Chondrocyte (in vitro differentiated cells): ENCODE measurements at regions not wholly inside any gene's neighbourhood (a gene's known extent, or its start where the extent isn't known, plus 50 kb on each side); places are given as distances from the start of the nearest gene placed in this dataset.

Experiments
- DNase-seq: peaks from one replicate; pipeline ENCODE4 v3.0.0; 2021; ENCODE audit warnings: mixed read lengths, low spot score
- H3K27ac Mint-ChIP-seq: one replicate; pipeline ENCODE4 v1.8.0; 2021; ENCODE audit warnings: mild to moderate bottlenecking, moderate library complexity, mixed read lengths; ENCODE audit not compliant: unreplicated experiment
- H3K27me3 Mint-ChIP-seq: 2 replicates; pipeline ENCODE4 v1.8.0; 2021; ENCODE audit warnings: low read depth, mixed read lengths
- H3K36me3 Mint-ChIP-seq: 2 replicates; pipeline ENCODE4 v1.8.0; 2021; ENCODE audit warnings: low read depth, mixed read lengths
- H3K4me1 Mint-ChIP-seq: 2 replicates; pipeline ENCODE4 v1.8.0; 2021; ENCODE audit warnings: low read depth, mild to moderate bottlenecking, mixed read lengths
- H3K4me3 Mint-ChIP-seq: one replicate; pipeline ENCODE4 v1.8.0; 2021; ENCODE audit warnings: mild to moderate bottlenecking, moderate library complexity, mixed read lengths; ENCODE audit not compliant: unreplicated experiment
- H3K9me3 Mint-ChIP-seq: 2 replicates; pipeline ENCODE4 v1.8.0; 2021; ENCODE audit warnings: low read depth, mixed read lengths
- TF ChIP-seq, protein P1 (sequence below): fragments of 200-600 bp; sonication (generic); IDR thresholded peaks from 2 replicates; pipeline ENCODE4 v1.5.0; 2021; ENCODE audit warnings: antibody characterized with exemption, mild to moderate bottlenecking, moderate library complexity

DNA sequence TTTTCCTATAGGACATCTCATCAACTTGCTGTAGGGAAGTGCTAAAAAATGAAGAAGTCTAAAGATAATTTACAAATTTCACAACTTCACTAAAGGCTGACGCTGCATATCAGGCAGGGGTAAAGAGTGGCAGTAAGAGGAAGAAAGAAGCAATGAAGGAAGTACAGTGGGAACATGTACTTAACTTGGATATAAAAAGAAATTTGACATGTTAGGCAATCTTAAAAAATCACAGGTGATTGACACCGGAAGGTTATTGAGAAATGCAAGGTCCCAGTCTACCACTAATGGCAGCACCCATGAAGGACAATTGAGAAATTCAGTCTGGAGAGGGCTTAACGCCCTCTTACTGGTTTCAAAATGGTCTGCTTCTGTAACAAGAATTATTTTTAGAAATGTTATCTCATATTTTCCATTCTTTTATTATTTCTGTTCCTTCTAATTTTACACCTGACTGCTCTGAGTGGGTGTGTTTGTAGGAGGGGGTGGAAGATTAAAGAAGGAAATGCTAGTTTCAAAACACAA lies 358.1 kb downstream of the KCNJ2 start:
- no peaks in the 10 kb centered on the region for H3K36me3 Mint-ChIP-seq
- no peak overlapping the region for H3K4me3 Mint-ChIP-seq
- peaks cover 22% of the 10 kb centered on the region for H3K27me3 Mint-ChIP-seq
- TF ChIP-seq, protein P1, sequence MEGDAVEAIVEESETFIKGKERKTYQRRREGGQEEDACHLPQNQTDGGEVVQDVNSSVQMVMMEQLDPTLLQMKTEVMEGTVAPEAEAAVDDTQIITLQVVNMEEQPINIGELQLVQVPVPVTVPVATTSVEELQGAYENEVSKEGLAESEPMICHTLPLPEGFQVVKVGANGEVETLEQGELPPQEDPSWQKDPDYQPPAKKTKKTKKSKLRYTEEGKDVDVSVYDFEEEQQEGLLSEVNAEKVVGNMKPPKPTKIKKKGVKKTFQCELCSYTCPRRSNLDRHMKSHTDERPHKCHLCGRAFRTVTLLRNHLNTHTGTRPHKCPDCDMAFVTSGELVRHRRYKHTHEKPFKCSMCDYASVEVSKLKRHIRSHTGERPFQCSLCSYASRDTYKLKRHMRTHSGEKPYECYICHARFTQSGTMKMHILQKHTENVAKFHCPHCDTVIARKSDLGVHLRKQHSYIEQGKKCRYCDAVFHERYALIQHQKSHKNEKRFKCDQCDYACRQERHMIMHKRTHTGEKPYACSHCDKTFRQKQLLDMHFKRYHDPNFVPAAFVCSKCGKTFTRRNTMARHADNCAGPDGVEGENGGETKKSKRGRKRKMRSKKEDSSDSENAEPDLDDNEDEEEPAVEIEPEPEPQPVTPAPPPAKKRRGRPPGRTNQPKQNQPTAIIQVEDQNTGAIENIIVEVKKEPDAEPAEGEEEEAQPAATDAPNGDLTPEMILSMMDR: no peak
- peaks cover 9% of the 10 kb centered on the region for H3K9me3 Mint-ChIP-seq
- no peak for DNase-seq
- no peaks in the 10 kb centered on the region for H3K4me1 Mint-ChIP-seq
- no peak overlapping the region for H3K27ac Mint-ChIP-seq

DNA sequence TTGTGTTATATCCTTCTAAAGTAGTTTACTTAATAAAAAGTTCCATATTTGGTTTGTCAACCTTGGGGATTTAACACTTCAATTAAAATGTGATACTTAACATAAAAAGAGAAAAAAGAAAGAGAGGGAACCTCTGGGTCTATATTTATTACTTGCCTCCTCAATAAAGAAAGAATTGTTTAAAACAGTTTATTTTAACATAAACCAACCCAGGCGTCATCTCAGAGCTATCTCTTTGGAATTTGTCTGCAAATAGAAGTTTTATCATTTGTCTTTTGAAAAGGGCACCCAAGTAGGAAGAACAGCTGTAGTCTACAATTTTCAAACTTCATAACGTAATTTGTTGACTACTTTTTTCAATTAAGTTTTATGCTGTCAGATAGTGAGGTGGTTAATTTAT lies 364.1 kb downstream of the KCNJ2 start:
- TF ChIP-seq, protein P1: no peak
- Mint-ChIP-seq H3K36me3 (no peaks in the 10 kb centered on the region), H3K27me3 (peaks cover 19% of the 10 kb centered on the region), H3K27ac (no peak overlapping the region), H3K9me3 (peaks cover 9% of the 10 kb centered on the region), H3K4me1 (no peaks in the 10 kb centered on the region), H3K4me3 (no peak overlapping the region)
- DNase-seq: no peak

DNA sequence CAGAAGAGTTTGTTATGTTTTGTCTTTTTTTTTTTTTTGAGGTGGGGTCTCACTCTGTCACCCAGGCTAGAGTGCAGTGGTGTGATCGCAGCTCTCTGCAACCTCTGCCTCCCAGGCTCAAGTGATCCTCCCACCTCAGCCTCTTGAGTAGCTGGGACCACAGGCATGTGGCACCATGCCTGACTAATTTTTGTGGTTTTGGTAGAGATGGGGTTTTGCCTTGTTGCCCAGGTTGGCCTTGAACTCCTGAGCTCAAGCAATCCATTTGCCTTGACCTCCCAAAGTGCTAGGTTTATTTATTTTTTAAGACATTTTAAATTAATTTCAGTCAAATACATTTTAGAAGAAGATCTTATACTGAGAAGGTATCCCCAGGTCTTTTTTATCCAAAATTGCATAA lies 366.7 kb downstream of the KCNJ2 start:
- Mint-ChIP-seq H3K27ac (no peak overlapping the region), H3K4me1 (no peaks in the 10 kb centered on the region), H3K9me3 (peaks cover 4% of the 10 kb centered on the region), H3K4me3 (no peak overlapping the region), H3K27me3 (peaks cover 19% of the 10 kb centered on the region), H3K36me3 (no peaks in the 10 kb centered on the region)
- DNase-seq: no peak
- TF ChIP-seq, protein P1: no peak

GRCh38 chr17:70539132-70539924 lies 370.0 kb downstream of the KCNJ2 start:
- no peak for DNase-seq
- peaks cover 16% of the 10 kb centered on the region for H3K27me3 Mint-ChIP-seq
- H3K9me3 Mint-ChIP-seq: no peaks in the 10 kb centered on the region
- TF ChIP-seq, protein P1: no peak
- no peak overlapping the region for H3K27ac Mint-ChIP-seq
- H3K4me1 Mint-ChIP-seq: no peaks in the 10 kb centered on the region
- H3K36me3 Mint-ChIP-seq: no peaks in the 10 kb centered on the region
- no peak overlapping the region for H3K4me3 Mint-ChIP-seq

DNA sequence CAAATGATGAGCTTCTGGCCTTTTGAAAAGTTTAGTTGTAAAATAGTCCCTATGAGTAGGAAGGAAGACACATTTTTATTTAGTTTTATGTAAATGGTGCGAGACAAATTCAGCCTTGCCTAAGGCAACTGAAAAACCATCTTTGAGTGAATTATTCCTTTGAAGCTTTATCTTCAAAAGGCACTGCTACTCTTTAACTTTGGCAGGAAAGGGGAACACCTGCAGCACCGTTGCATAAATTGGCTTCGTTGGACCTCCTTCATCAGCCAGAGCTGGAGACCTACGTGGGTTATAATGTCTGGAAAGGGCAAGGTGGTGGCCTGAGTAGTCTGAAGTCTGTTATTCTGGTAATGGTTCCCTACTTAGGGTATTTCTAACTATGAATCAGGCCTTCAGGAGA lies 373.5 kb downstream of the KCNJ2 start:
- Mint-ChIP-seq H3K36me3 (no peaks in the 10 kb centered on the region), H3K9me3 (no peaks in the 10 kb centered on the region), H3K27ac (no peak overlapping the region), H3K4me1 (no peaks in the 10 kb centered on the region), H3K4me3 (no peak overlapping the region), H3K27me3 (peaks cover 9% of the 10 kb centered on the region)
- TF ChIP-seq, protein P1: no peak
- DNase-seq: no peak
